Lung (tissue), 11 donors: ENCODE measurements at regions not wholly inside any gene's neighbourhood (a gene's known extent, or its start where the extent isn't known, plus 50 kb on each side); places are given as distances from the start of the nearest gene placed in this dataset.

Experiments
- ATAC-seq: fragments of 200-7000 bp; cut with Tn5 transposase; one replicate; pipeline ENCODE4 v1.9.1; 2020; ENCODE audit warnings: moderate number of reproducible peaks; ENCODE audit not compliant: insufficient read depth, low FRiP score
- DNase-seq, 3 donors: peaks; one replicate each; pipeline ENCODE4 v3.0.0-alpha.2; 2013 to 2017
- H3K27ac ChIP-seq, 2 donors: one replicate each; pipeline ENCODE4 v1.5.1; 2013; ENCODE audit warnings: mild to moderate bottlenecking in 2 of 2, moderate library complexity in 2 of 2, control low read depth in 1 of 2, inconsistent platforms in 1 of 2, low read depth in 1 of 2, low read length in 1 of 2
- H3K27me3 ChIP-seq, 3 donors: one replicate each; pipeline ENCODE4 v1.5.1; 2013; ENCODE audit warnings: low read length in 2 of 3; ENCODE audit not compliant: control insufficient read depth in 3 of 3, insufficient read depth in 3 of 3
- H3K36me3 ChIP-seq, 4 donors: one replicate each; pipeline ENCODE4 v1.5.1; 2013; ENCODE audit warnings: low read length in 4 of 4, mild to moderate bottlenecking in 1 of 4, moderate library complexity in 1 of 4; ENCODE audit not compliant: control insufficient read depth in 4 of 4, insufficient read depth in 4 of 4
- H3K4me1 ChIP-seq, 5 donors: one replicate each; pipeline ENCODE4 v1.5.1; 2013; ENCODE audit warnings: low read length in 5 of 5, mild to moderate bottlenecking in 2 of 5, moderate library complexity in 1 of 5; ENCODE audit not compliant: control insufficient read depth in 5 of 5, insufficient read depth in 5 of 5
- H3K4me3 ChIP-seq: one replicate; pipeline ENCODE4 v1.5.1; 2013; ENCODE audit warnings: mild to moderate bottlenecking, control low read depth, moderate library complexity
- H3K9ac ChIP-seq, 2 donors: one replicate each; pipeline ENCODE4 v1.5.1; 2013; ENCODE audit warnings: low read length in 2 of 2, control low read depth in 1 of 2; ENCODE audit not compliant: insufficient read depth in 1 of 2
- H3K9me3 ChIP-seq, 4 donors: one replicate each; pipeline ENCODE4 v1.5.1; 2013; ENCODE audit warnings: low read length in 3 of 4, mild to moderate bottlenecking in 1 of 4, moderate library complexity in 1 of 4; ENCODE audit not compliant: control insufficient read depth in 4 of 4, insufficient read depth in 3 of 4
- CTCF ChIP-seq: IDR thresholded peaks from 2 replicates; pipeline ENCODE4 v1.5.1; 2012; ENCODE audit warnings: mild to moderate bottlenecking; ENCODE audit errors: control extremely low read depth, extremely low read depth
- WGBS, 2 donors: extraction: QIAGEN DNeasy Blood & Tissue Kit; methylation state at CpG; one replicate each; pipeline ENCODE4 v1.1.7; 2013; 5-methylcytosine and 5-hydroxymethylcytosine counted together
- donor health status: control.
- donor health status: control.
- donor health status: Bipolar disorder and iron deficiency.
- donor health status: healthy.
- donor health status: DM: yes; HTN: yes; CAD: no.

GRCh38 chr3:197447057-197447456 lies 108.7 kb downstream of the BDH1 start:
- ATAC-seq: no peak
- TF ChIP-seq CTCF: no peak
- no peaks in the 10 kb centered on the region for H3K4me1 ChIP-seq
- H3K36me3 ChIP-seq: no peaks in the 10 kb centered on the region
- H3K9me3 ChIP-seq: no peaks in the 10 kb centered on the region
- H3K27ac ChIP-seq: no peak overlapping the region
- 82 to 84% methylated on average over 7 of the region's 7 CpGs for WGBS, 2 donors
- no peak for DNase-seq
- H3K9ac ChIP-seq: no peak overlapping the region
- no peaks in the 10 kb centered on the region for H3K27me3 ChIP-seq
- no peak overlapping the region for H3K4me3 ChIP-seq

- no peaks in the 10 kb centered on the region for H3K27me3 ChIP-seq
- no peaks in the 10 kb centered on the region for H3K4me1 ChIP-seq
- 85 to 88% methylated on average over 9 of the region's 9 CpGs for WGBS, 2 donors
- ATAC-seq (no peak), DNase-seq (no peak)
- no peak for TF ChIP-seq CTCF
- no peak overlapping the region for H3K27ac ChIP-seq
- H3K9me3 ChIP-seq: no peaks in the 10 kb centered on the region
- H3K9ac ChIP-seq: no peak overlapping the region
- no peak overlapping the region for H3K4me3 ChIP-seq
- H3K36me3 ChIP-seq: no peaks in the 10 kb centered on the region
These were observed 109.1 kb downstream of the BDH1 start for GRCh38 chr3:197446700-197447056.

- Histone ChIP-seq H3K9ac (no peak overlapping the region), H3K4me1 (no peaks in the 10 kb centered on the region), H3K36me3 (no peaks in the 10 kb centered on the region), H3K4me3 (no peak overlapping the region), H3K27me3 (no peaks in the 10 kb centered on the region), H3K27ac (no peak overlapping the region), H3K9me3 (no peaks in the 10 kb centered on the region)
- WGBS, 2 donors: 71 to 80% methylated on average over 12 to 13 of the region's 13 CpGs
- no peak for ATAC-seq
- no peak for DNase-seq
- TF ChIP-seq CTCF: no peak
These were observed 109.7 kb downstream of the BDH1 start for GRCh38 chr3:197445896-197446699.
